ENCODE measurements at regions not wholly inside any gene's neighbourhood (a gene's known extent, or its start where the extent isn't known, plus 50 kb on each side); places are given as distances from the start of the nearest gene placed in this dataset.

DNA sequence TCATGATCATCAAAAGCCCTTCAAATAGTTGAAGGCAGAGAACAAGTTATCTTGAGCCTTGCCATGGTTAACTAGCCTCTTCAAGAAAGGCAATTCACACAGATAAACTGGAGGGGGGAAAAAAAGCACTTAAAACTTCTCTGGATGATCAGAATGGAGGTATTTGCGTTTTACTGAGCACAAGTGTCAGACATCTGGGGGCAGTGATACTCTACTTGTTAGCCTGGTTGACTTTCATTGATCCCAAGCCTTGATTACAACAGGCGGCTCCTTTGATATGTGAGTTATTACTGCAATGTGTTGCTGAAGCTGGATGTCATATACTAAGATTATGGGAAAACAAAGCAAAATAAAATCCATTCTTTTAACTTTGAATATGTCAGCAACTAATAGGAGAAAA lies 155.0 kb upstream of the HS3ST3A1 start:
- TF ChIP-seq, protein P1, sequence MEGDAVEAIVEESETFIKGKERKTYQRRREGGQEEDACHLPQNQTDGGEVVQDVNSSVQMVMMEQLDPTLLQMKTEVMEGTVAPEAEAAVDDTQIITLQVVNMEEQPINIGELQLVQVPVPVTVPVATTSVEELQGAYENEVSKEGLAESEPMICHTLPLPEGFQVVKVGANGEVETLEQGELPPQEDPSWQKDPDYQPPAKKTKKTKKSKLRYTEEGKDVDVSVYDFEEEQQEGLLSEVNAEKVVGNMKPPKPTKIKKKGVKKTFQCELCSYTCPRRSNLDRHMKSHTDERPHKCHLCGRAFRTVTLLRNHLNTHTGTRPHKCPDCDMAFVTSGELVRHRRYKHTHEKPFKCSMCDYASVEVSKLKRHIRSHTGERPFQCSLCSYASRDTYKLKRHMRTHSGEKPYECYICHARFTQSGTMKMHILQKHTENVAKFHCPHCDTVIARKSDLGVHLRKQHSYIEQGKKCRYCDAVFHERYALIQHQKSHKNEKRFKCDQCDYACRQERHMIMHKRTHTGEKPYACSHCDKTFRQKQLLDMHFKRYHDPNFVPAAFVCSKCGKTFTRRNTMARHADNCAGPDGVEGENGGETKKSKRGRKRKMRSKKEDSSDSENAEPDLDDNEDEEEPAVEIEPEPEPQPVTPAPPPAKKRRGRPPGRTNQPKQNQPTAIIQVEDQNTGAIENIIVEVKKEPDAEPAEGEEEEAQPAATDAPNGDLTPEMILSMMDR (IDR thresholded peaks at IDR 0.05; ENCODE audit: low read depth, low read length) = no peak
- H3K4me3 ChIP-seq (ENCODE audit: low read depth, low read length) = no peak overlapping the region
- DNase-seq (ENCODE audit: low read depth, low spot score) = no peak
- in situ Hi-C loops (cut with HindIII; ENCODE audit: low sequenced_read_pairs) = no loop called here

DNA sequence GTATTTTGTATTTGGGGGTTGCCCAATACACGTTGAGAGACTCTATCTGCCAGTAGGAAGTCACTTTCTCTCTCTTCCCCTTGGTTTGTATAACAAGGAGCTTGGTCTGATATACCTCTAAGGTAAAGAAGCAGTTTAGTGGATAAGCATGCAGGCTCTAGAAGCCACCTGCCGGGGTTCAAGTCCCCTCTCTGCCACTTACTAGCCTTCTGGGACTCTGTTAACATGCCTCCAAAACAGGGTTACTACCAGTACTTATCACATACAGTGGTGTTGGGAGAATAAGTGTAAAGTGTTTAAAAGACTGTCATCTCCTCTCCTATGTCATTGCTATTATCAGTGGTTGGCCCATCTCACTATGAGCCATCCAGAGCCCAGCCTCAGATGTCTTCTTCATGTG lies 156.1 kb upstream of the HS3ST3A1 start:
- no peak for DNase-seq (ENCODE audit: low read depth, low spot score)
- in situ Hi-C loops (cut with HindIII; ENCODE audit: low sequenced_read_pairs) = no loop called here

DNA sequence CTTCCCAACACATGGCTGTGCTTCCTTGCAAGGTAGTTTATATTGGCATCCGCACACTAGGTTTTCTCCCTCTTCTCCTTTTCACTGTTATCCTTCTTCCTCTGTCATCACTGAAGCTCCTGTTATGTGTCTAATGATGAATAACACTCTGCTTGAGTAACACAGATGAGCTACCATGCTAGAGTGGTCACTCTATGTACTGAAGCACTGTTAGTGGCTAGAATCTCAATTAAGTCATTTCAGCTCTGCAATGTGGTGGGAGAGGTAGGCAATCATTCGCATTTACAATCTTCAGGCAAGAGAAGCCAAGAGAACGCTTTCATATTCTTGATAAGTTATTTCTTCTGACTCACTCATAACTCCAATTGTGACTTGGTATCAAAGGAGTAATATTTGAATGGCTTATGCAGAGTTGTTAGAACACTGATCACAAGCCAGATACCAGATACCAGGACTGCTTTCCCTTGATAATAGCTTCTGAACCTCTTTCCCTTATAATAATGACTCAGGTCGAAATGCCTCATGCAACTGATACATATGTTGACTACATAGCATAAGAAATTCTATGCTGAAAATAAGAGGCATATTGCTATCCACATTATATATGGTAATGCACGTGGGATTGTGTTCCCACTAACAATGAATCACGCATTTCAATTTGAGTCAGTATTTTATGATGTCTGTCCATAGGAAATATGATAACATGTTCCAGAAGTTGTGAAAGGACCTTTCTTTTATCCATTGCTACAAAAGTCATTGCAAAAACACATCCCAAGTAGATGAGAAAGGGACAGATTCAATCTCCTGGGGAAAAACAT lies 158.0 kb upstream of the HS3ST3A1 start:
- no peak for DNase-seq (ENCODE audit: low read depth, low spot score)
- H3K4me3 ChIP-seq (ENCODE audit: low read depth, low read length) = no peak overlapping the region
- in situ Hi-C loops (cut with HindIII; ENCODE audit: low sequenced_read_pairs) = no loop called here
- TF ChIP-seq, protein P1 (IDR thresholded peaks at IDR 0.05; ENCODE audit: low read depth, low read length) = no peak

More for the DNA sequence above, 156.1 kb upstream of the HS3ST3A1 start:
- H3K4me3 ChIP-seq (ENCODE audit: low read depth, low read length) = no peak overlapping the region
- TF ChIP-seq, protein P1 (IDR thresholded peaks at IDR 0.05; ENCODE audit: low read depth, low read length) = no peak

- TF ChIP-seq, protein P1 (IDR thresholded peaks at IDR 0.05; ENCODE audit: low read depth, low read length) = no peak
- in situ Hi-C loops (cut with HindIII; ENCODE audit: low sequenced_read_pairs) = no loop called here
- DNase-seq (ENCODE audit: low read depth, low spot score) = no peak
- H3K4me3 ChIP-seq (ENCODE audit: low read depth, low read length) = no peak overlapping the region
These were observed 159.4 kb upstream of the HS3ST3A1 start for GRCh38 chr17:13761038-13761603.

- DNase-seq (ENCODE audit: low read depth, low spot score) = no peak
- in situ Hi-C loops (cut with HindIII; ENCODE audit: low sequenced_read_pairs) = no loop called here
- no peak overlapping the region for H3K4me3 ChIP-seq (ENCODE audit: low read depth, low read length)
- TF ChIP-seq, protein P1 (IDR thresholded peaks at IDR 0.05; ENCODE audit: low read depth, low read length) = no peak
These were observed 164.0 kb upstream of the HS3ST3A1 start for GRCh38 chr17:13765701-13766100.

- no peak for DNase-seq (ENCODE audit: low read depth, low spot score)
- no peak overlapping the region for H3K4me3 ChIP-seq (ENCODE audit: low read depth, low read length)
- TF ChIP-seq, protein P1 (IDR thresholded peaks at IDR 0.05; ENCODE audit: low read depth, low read length) = no peak
- in situ Hi-C loops (cut with HindIII; ENCODE audit: low sequenced_read_pairs) = no loop called here
These were observed 169.0 kb upstream of the HS3ST3A1 start for GRCh38 chr17:13770702-13771101.
